ENCODE measurements at regions not wholly inside any gene's neighbourhood (a gene's known extent, or its start where the extent isn't known, plus 50 kb on each side); places are given as distances from the start of the nearest gene placed in this dataset.
"Not testable (repeated sequence)": the region's sequence is repeated elsewhere in the genome, so short reads cannot be mapped to it uniquely, and the experiment has no call there.

DNA sequence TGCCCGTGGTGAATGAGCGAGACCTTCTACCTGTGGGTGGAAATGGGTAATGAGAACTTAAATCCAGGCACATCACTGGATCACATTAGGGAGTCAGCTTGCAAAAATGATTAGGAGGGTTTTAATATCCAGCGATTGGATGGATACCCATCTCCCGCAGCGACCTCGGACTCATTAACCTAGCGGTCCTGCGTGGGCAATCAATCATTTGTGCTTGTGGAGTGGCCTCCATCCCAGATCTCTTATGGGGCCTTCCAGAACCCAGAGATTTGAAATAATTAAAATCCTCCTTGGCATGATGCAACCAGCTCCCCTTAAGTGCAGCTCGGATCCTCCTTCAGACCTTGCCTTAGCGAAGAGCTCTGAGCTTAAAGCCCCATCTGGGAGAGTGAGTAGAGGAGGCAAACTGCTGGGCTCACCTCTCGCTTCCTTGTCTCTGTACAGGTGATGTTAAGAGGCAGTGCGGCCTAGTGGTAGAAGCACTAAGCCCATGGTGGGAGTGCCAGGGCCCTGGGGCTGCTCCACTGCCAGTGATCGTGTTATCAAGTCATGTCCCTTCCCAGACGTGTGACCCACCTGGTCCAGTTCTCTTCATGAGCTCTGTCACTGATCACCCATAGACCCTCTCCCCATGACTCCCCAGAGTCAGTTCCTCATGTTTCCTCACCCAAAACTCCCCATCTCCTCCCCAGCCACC lies 285.2 kb upstream of the TLE3 start:
- no peak for DNase-seq

- DNase-seq, result no peak
Measured at GRCh38 chr15:70382009-70382749, 284.5 kb upstream of the TLE3 start.

- no peak for DNase-seq
Measured at GRCh38 chr15:70379938-70380883, 282.5 kb upstream of the TLE3 start.

GRCh38 chr15:70379134-70379533 lies 281.4 kb upstream of the TLE3 start:
- no peak for DNase-seq

GRCh38 chr15:70378126-70379031 lies 280.7 kb upstream of the TLE3 start:
- DNase-seq, result no peak

- no peak for DNase-seq
Measured at GRCh38 chr15:70376929-70377691, 279.4 kb upstream of the TLE3 start.

- no peak for DNase-seq
Measured at GRCh38 chr15:70376031-70376928, 278.6 kb upstream of the TLE3 start.

DNA sequence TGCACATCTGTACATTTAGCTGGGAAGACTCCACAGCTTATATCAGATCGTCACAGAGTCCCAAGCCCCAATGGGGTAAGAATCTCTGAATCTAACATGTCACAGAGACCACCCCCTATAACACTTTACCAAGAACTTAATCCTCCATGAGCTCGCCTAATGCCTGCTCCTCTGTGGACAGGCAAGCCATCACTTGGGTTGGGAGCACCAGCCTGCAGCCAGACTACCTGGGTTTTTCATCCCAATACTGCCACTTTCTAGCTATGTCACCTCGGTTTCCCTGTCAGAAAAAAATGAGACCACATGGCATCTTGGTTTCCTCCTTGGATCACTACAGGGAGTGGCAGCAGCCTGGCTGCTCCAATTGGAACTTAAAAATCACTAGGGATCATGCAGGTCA lies 277.9 kb upstream of the TLE3 start:
- DNase-seq, result no peak

DNA sequence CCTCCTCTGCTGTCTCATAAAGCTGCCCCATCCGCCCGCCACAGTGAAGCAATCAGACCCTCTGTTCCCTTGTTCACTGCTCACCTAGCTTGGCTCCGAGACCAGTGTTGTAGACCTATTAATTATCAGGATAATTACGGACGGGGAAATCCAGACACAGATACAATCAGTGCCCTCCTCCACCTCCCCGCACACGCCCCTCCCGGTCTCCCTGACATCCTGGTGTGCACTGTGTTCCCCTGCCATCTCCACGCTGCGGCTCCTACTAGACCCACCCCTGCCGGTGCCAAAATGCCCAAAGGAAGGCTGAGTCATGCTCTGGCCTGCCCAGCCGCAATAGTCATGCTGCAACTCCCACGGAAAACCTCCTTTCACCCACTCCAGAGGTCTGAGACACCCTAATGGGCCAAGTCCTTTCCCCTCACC lies 277.3 kb upstream of the TLE3 start:
- no peak for DNase-seq

- DNase-seq, result no peak
Measured at GRCh38 chr15:70374096-70374495, 276.4 kb upstream of the TLE3 start.

DNA sequence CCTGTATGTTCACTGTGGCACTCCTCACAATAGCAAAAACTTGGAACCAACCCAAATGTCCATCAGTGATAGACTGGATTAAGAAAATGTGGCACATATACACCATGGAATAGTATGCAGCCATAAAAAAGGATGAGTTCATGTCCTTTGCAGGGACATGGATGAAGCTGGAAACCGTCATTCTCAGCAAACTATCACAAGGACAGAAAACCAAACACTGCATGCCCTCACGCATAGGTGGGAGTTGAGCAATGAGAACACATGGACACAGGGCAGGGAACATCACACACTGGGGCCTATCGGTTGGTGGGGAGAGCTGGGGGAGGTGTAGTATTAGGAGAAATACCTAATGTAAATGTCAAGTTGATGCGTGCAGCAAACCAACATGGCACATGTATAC lies 275.7 kb upstream of the TLE3 start:
- DNase-seq, result not testable (repeated sequence)

DNA sequence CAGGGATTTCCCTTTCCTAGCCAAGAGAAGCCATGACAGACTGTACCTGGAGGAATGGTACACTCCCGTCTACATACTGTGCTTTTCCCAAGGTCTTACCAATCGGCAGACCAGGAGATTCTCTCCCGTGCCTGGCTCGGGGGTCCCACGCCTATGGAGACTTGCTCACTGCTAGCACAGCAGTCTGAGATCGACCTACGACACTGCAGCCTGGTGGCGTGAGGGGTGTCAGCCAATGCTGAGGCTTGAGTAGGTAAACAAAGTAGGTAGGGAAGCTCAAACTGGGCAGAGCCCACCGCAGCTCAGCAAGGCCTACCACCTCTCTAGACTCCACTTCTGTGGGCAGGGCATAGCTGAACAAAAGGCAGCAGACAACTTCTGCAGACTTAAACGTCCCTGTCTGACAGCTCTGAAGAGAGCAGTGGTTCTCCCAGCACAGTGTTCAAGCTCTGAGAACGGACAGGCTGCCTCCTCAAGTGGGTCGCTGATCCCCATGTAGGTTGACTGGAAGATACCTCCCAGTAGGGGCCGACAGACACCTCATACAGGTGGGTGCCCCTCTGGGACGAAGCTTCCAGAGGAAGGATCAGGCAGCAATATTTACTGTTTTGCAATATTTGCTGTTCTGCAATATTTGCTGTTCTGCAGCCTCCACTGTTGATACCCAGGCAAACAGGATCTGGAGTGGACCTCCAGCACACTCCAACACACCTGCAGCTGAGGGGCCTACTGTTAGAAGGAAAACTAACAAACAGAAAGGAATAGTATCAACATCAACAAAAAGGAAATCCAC lies 270.4 kb upstream of the TLE3 start:
- DNase-seq, result not testable (repeated sequence)

DNA sequence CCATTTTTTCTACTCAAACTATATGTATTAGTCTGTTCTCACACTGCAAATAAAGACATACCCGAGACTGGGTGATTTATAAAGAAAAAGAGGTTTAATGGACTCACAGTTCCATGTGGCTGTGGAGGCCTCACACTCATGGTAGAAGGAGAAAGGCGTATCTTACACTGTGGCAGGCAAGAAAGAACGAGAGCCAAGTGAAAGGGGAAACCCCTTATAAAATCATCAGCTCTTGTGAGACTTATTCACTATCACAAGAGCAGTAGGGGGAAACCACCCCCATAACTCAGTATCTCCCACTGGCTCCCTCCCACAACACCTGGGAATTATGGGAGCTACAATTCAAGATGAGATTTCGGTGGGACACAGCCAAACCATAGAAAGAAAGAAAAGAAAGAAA lies 266.3 kb upstream of the TLE3 start:
- DNase-seq, result not testable (repeated sequence)

DNA sequence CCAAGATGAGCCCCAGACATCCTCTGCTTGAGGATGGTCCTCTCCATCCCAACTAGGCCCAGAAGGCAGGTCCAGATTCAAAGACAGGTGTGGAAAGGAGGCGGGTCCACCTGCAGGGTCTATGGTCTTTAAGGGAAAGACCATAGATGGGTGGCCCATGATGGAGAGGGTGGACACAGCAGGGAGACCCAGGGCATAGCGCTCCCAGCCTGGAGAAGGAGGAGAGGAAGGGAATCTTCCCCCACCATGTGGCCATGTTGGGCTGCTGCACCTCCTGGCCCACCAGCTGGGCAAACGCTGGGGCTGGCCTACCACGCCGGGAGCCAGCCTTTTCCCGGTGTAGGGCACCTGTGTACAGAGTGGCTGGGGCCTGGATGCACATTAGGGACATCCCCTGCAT lies 265.2 kb upstream of the TLE3 start:
- no peak for DNase-seq

- no peak for DNase-seq
Measured at GRCh38 chr15:70362350-70362749, 264.6 kb upstream of the TLE3 start.

- no peak for DNase-seq
Measured at GRCh38 chr15:70361891-70362290, 264.2 kb upstream of the TLE3 start.

- DNase-seq, result no peak
Measured at GRCh38 chr15:70361106-70361505, 263.4 kb upstream of the TLE3 start.

- no peak for DNase-seq
Measured at GRCh38 chr15:70358871-70359647, 261.3 kb upstream of the TLE3 start.

All from activated CD4-positive, alpha-beta T cell treated with anti-CD3 and anti-CD28 coated beads for 4 hours (primary cell).